HG02642 (cell line): ENCODE measurements at regions not wholly inside any gene's neighbourhood (a gene's known extent, or its start where the extent isn't known, plus 50 kb on each side); places are given as distances from the start of the nearest gene placed in this dataset.
"Not testable (repeated sequence)": the region's sequence is repeated elsewhere in the genome, so short reads cannot be mapped to it uniquely, and the experiment has no call there.

Experiments
- ATAC-seq: cut with Tn5 transposase; IDR thresholded peaks from one replicate; pipeline ENCODE4 v1.9.1; 2021; ENCODE audit warnings: mild to moderate bottlenecking; ENCODE audit not compliant: unreplicated experiment, poor library complexity

DNA sequence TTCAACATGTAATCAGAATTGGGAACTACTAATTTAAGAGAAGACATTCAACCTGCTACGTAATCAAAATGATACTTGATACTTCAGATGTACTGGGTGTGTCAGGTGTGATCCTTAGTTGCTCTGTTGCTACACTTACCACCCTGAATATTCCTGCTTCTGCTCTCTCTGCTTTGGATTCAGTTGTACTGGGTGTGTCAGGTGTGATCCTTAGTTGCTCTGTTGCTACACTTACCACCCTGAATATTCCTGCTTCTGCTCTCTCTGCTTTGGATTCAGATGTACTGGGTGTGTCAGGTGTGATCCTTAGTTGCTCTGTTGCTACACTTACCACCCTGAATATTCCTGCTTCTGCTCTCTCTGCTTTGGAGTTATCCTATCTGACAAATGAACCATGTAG lies 290.2 kb downstream of the RAB38 start:
- not testable (repeated sequence) for ATAC-seq

DNA sequence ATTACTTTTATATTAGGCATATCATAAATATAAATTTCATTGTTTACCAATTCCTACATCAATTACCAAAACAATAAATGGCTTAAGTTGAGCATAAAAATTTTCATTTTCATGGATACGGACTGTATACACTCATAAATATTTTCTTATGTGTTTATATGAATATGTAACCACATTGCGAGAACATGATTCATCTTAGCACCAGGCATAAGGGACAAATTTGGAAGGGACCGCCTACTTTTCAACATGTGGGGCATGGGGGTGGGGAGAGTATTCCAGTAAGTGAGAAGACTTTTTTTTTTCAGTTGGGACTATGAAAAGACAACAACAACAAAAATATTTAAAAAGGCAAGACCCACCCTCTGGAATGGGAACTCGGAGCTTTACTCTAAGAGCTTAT lies 296.1 kb downstream of the RAB38 start:
- ATAC-seq, result no peak

DNA sequence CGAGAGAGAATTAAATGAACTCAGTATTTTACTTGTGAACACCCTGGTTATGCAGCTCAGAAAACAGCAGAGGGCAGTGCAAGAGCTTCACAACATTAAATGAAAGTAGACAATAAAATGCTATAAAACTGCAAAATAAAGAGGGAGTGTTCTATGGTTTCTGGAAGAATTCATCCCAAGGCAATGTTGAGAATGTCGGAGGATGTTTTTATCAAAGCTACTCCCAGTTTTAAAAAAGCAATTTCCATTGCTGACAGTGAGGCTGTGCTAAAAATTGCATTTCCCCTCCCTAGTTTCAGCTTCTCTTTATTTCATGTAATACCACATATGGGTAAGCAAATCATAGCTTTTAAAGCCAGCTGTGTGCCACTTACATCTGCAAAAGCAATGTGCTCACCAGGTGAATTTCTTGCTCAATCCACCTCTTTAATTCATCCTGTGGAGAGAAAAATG lies 296.8 kb downstream of the RAB38 start:
- no peak for ATAC-seq

DNA sequence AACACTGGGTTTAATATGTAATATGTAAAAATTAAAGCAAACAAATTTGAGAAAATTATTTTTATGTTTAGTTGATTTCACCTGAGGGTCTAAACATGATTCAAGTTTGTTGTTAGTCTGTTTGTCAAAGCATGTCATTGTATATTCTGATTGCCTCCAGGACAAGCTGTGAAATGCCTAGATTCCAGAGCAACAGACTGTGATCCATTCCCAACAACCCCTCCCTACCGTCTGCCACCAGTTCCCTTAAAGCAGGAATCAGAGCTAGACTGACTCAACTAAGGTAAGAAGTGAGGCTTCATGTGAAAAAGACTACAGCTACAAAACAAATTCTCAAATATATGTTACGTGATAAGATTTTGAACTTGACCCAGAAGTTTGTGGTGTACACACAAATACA lies 304.2 kb downstream of the RAB38 start:
- no peak for ATAC-seq

DNA sequence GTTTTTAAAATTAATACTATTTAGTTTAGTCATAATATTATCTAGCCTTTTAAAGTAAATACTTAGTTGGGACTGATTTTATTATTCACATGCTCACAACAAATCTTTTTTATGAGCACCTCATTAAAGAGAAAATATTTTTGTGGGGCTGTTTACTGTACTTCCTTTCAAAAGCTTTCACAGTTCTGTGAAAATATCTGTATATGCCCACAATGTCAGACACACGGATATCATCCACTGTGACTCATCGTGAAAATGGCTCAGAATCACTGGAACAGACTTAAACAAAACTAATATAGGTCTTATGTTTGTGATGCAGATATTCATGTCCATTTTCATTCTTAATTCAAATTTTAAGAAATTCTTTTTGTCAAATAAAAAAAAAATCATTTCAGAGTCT lies 305.2 kb downstream of the RAB38 start:
- ATAC-seq, result no peak

DNA sequence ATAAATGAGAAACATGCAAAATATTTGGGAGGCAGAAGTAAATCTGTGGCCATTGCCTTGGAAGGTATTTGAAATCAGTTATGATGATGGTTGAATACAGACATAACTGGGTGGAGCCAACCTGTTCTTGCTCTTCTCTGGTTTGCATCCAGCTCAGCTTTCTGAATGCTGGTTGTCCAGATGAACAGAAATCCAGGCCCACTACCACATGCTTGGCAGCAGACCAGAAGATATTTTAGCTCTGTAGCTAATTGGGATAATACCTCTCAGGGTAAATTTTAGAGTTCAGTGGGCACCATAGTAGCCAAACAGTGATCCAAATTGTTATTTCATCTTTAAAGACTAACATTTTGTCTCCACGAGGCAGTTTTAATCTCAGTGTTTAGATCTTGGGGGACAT lies 308.3 kb downstream of the RAB38 start:
- no peak for ATAC-seq

DNA sequence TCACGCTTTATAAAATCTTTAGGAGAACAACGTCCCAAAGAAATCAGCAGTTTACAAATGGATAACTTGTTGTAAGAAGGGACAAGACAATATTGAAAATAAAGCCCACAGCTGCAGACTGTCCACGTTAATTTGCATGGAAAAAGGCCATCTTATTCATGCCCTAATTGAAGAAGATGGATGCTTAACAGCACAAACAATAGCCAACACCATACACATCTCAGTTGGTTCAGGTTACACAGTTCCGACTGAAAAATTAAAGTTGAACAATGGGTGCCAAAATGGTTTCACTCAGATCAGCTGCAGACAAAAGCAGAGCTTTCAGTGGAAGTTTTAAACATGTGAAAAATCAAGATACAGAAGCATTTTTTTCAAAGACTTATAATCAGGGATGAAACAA lies 314.2 kb downstream of the RAB38 start:
- no peak for ATAC-seq

DNA sequence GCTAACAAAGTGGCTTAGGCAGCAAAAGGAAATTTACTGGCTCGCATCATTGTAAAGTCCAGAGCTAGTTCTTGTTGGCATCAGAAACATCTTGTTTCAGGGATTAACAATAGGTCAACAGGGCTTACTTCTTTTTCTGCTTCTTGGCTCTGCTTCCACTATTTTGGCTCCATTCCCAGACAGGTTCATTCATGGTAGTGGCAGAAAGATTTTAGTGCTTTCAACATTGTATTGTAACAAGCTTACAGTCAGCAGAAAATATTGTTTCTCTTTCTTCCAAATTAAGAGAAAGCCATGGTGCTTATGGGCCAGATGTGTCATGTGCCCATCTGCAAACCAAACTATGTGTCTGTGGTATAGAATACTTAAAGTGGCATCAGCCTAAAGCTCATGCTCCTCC lies 315.6 kb downstream of the RAB38 start:
- ATAC-seq, result no peak

DNA sequence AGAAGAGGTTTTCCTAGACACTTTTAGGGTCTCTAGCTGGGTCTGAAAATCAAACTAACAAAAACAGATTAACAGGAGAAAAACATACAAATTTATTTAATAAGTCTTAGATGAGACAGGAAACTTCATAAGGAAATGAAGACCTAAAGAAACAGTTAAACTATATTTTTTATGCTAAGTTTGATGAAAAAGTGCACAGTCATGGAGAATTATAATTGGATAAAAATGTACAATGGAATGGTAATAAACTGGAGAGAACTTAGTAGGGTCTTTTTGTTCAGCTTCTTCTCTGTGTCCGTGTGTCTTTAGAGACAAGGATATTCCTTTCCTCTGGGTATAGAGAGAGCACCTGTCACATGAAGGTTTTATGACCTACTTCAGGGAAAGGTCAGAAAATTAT lies 323.4 kb downstream of the RAB38 start:
- no peak for ATAC-seq

DNA sequence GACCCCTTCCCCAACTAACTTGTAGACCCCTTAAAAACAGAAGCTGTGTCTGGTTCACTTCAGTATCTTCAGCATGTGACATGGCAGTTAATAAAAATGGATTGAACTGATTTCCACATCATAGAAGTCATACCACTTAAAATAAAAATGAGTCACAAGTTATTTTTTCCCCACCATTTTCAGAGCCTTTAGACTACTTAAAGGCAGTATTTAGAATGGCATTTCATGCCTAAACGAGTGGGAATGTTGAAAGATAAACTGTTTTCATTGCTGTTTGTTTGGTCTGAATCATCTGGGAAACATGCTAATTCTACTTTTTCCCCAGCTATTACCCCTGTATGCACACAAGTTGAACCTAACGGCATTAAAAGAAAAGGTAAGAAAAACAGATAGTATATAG lies 324.0 kb downstream of the RAB38 start:
- no peak for ATAC-seq

DNA sequence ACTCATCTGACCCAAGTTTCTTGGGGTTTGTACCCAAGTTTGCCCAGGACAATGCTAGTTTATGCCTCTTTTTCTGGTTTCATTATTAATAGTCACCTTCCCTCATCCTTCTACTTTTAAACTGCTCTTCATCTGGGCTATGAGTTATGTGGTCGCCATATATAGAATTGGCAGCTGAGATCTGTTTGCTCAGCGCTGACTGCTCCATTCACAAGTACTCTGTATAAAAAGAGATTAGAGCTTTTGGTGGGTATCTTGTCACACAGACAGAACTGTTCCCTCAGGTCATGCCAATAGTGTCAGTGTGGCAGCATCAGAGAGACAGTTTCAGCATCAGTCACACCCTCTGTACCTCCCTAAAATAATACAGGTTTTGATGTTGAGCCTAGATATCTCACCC lies 326.0 kb downstream of the RAB38 start:
- ATAC-seq, result no peak

DNA sequence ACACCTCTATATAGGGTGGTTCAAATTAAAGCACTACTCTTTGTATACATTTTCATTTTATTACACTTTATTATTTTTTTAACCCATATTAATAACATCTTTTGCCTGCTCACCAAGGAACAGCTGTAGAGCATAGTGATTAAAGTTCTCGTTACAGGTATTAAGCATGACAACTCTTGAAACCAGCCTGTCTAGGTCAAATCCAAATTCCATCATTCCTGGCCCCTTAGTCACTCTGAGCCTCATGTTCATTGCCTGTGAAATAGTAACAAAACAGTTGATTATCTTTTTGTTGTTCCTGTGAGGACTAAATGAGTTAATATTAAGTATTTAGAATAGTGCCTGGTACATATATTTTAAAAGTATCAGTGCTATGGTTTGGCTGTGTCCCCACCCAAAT lies 334.5 kb downstream of the RAB38 start:
- ATAC-seq, result no peak

DNA sequence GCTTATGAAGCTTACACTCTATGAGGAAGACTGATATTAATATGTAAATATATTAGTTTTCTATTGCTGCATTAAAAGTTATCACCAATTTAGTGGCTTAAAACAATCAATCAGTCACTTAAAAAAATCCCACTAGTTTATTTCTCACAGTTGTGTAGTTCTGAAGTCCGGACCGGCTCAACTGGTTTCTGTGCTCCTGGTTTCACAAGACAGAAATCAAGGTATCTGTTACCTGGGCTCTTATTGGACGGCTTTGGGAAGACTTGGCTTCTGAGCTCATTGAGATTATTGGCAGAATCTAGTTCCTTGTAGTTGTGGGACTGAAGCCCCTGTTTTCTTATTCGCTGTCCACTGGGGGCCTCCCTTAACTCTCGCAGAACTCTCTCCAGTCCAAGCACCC lies 343.0 kb downstream of the RAB38 start:
- ATAC-seq, result no peak

DNA sequence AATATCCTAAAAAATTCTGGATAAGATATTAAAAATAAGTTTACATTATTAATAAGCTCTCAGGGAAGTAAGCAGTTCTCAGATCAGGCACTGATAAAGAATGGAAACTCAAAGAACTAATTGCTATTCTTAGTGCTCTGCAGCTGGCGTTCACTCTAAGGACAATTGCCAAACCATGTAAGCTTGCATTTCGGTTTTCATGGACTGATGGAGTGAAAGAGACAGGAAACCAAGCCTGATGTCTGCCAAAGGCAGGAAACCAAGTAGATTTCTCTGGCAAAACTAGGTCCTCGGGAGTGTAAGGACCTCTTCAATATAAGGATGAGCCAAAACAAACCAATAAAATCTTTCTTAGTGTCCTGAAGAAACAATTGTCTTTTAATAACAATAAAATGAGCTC lies 355.2 kb downstream of the RAB38 start:
- ATAC-seq, result no peak

DNA sequence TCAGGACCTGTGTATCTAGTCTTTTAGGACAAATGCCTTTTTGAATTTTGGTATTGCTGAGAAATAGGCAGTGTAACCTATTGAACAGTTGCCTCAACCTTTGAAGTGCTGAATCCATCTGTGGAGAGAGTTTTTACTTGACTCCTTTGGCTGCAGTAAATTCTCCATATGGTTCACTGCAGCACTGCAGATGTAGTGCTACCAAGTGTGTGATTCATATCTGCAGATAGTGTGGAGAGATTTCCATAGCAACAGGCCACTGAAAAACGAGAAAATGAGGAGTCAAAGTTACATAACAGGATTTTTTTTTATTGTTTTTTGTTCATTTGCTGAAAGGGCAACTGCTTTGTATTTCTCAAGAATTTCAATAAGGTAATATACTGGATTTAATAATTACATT lies 356.1 kb downstream of the RAB38 start:
- ATAC-seq, result peak; percentile 53

DNA sequence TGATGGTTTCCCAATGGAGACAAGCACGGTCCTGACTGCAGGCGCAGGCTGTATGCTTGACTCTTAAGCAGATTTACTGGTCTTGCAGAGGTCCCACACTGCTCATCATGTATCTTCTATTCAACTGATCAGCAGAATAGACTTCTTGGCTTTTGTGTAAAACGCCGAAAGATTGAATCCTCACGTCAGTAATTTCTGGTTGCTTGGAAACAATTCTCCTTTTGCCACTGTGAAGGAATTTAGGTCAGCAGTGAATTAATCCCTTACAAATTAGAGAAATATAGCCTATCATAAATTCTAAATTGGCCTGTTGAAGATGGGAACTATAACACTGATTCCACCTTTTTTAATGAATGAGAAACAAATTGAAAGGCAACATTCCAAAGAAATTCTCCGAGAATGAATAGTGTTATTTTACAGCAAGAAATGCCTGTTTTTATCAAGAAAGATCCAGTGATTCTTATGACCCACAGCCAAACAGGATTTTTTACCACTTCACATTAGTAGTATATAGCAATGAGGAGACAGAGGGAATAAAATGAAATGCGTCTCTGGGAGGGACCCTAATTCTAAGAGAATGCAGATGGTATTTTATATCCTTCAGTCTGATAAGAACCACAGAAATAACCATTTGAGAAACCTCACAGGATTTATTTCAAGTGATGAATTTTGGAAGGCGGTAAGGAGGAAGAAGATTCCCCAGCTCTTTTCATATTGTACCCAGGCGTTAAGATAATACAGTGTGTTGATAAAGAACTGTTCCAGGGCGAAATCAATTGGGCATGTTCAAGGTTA lies 362.5 kb downstream of the RAB38 start:
- ATAC-seq, result no peak

DNA sequence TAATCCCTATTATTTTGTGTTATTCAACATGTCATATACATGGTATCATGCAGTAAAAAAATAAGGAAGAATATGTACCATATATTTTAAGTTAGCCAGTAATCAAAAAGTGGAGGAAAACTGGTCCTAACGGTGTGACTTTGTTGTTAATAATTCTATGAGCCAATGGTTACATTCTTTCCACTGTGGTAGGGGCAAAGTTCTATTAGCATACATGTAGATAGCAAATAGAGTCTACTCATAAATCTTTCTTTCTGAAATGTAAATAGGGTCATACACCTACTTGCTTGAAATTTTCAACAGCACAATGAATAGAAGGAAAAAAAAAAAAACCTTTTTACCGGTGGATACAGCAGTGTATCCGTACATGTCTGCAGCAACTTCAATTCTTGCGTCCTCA lies 364.8 kb downstream of the RAB38 start:
- ATAC-seq, result no peak

DNA sequence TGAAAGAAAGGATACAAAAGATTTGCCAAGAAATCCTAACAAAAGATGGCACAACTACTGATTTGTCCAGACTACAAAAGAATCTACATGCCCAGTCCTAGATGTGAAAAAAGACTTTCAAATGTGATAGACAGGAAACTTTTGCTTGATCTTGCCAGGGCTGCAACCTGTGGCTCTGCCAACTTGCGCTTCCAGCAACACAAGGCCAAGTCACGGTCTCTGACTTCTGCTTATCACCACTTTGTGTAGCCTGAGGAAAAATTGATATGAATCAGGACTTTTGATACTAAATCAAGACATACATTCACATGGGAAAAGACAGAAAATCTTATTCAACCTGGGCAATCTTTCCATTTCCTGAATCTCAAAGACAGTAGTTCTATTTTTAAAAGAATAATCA lies 366.0 kb downstream of the RAB38 start:
- ATAC-seq, result no peak

DNA sequence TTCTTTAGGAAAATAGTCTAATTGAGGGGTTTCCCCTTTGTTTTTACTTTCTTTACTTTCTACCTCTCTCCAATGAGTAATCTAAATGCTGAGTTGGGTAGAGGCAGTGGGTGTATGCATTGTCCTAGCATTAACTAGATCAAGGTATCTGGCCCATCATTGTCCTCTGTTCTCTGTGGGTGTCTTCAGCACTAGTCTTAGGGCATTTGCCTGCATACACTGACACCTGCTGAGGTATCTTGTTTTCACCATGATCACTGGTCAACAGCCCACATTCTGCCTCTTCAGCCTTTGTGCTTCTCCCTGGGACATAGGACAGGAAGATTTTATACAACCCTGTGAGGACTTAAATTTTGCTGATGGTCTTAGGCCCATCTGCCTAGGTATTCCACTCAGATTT lies 371.1 kb downstream of the RAB38 start:
- ATAC-seq, result no peak

DNA sequence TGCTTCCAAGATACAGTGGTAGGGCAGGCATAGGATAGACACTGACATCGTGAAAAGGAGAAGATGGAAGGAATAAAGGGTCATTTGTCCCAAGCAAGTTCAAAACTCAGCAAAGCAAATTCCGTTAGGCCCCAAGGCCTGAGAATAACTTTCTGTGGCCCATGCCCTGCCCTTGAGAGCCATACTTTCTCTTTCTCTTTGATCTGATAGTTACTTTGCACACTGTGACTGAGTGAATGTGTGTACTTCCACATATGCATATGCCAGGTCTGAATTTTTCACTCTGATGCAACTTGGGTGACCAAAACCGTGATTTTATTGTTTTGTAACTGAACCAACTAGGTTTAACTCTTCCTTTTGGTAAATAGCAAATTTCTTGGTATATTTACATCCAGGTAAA lies 371.5 kb downstream of the RAB38 start:
- no peak for ATAC-seq

DNA sequence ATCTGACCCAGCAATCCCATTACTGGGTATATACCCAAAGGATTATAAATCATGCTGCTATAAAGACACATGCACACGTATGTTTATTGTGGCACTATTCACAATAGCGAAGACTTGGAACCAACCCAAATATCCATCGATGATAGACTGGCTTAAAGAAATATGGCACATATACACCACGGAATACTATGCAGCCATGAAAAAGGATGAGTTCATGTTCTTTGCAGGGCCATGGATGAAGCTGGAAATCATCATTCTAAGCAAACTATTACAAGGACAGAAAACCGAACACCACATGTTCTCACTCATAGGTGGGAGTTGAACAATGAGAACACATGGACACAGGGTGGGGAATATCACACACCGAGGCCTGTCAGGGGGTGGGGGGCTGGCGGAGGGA lies 390.4 kb downstream of the RAB38 start:
- not testable (repeated sequence) for ATAC-seq

DNA sequence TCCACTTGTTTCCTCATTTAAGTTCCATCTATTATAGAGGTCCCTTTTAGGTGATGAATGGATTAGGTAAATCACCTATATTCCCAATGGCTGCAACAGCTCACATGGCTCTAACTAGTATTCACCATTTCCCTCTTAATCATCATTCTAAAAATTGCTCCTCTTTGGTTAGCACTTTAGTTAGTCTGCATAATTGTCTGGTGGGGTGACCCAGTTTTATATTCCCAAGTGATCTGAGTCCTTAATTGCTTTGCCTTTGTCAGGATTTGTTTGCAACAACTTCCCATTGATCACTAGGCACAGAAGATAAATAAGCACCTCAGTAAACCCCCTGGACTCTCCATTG lies 395.2 kb downstream of the RAB38 start:
- ATAC-seq, result no peak
